Effector memory CD8-positive, alpha-beta T cell (primary cell): ENCODE measurements at regions not wholly inside any gene's neighbourhood (a gene's known extent, or its start where the extent isn't known, plus 50 kb on each side); places are given as distances from the start of the nearest gene placed in this dataset.

Experiments
- ATAC-seq: fragments of 150-1000 bp; cut with Tn5 transposase; replicated peaks from 2 replicates; pipeline ENCODE4 v1.10.0; 2021; ENCODE audit warnings: mild to moderate bottlenecking, moderate library complexity
- DNase-seq, 3 experiments: peaks; one replicate each; pipeline ENCODE4 v3.0.0; 2021
- H3K27ac Mint-ChIP-seq, 2 donors: one replicate each; pipeline ENCODE4 v1.8.0; 2022; ENCODE audit warnings: mild to moderate bottlenecking in 2 of 2, mixed read lengths in 2 of 2, moderate library complexity in 2 of 2
- H3K27me3 Mint-ChIP-seq, 2 donors: one replicate each; pipeline ENCODE4 v1.8.0; 2022; ENCODE audit warnings: mixed read lengths in 2 of 2
- H3K36me3 Mint-ChIP-seq: one replicate; pipeline ENCODE4 v1.8.0; 2022; ENCODE audit warnings: mild to moderate bottlenecking, moderate library complexity, mixed read lengths; ENCODE audit not compliant: insufficient read depth
- H3K4me1 Mint-ChIP-seq, 2 donors: one replicate each; pipeline ENCODE4 v1.8.0; 2022; ENCODE audit warnings: low read depth in 2 of 2, mixed read lengths in 2 of 2
- H3K4me3 Mint-ChIP-seq, 2 donors: one replicate each; pipeline ENCODE4 v1.8.0; 2022; ENCODE audit warnings: mild to moderate bottlenecking in 2 of 2, mixed read lengths in 2 of 2, moderate library complexity in 2 of 2
- H3K9me3 Mint-ChIP-seq, 2 donors: one replicate each; pipeline ENCODE4 v1.8.0; 2022; ENCODE audit warnings: mixed read lengths in 2 of 2

DNA sequence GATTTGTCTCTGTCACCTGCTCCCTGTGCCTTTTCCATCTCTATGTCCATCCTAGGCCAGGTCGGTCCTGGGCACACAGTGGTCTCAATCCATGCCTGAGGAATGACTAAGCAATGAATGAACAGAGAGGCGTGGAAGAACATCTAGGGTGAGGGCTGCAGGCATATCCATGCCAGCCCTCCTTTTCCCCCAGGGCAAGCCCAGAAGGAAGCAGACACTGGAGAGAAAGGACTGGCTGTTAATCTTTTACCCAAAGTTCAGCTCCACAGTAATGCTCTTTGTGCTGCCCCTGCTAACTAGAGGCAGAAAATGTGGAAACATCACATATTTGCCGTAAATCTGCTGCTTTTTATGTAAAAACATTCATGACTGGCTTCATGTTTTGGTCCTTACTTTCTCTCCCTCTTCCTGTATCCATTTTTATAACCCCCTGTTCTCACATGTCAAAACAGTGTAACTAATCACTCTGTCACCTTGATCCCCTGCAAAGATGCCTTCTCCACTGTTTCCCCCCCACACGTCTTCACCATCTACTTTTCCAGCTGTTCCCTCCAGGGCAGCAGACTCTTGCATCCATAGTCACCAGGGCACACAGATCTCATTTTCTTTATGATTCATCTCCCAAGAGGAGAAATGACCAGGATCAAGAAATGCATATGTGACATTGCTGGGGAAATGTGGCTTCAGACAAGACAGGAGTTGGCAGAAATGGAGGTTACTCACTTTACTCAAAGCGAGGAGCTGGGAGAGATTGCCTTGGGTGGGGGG lies 166.4 kb upstream of the PROX1 start:
- no peak for ATAC-seq
- no peaks in the 10 kb centered on the region for H3K36me3 Mint-ChIP-seq
- H3K9me3 Mint-ChIP-seq = no peaks in the 10 kb centered on the region
- no peak overlapping the region for H3K27ac Mint-ChIP-seq
- no peak overlapping the region for H3K4me3 Mint-ChIP-seq
- H3K4me1 Mint-ChIP-seq = no peaks in the 10 kb centered on the region
- no peak for DNase-seq
- no peaks in the 10 kb centered on the region for H3K27me3 Mint-ChIP-seq

DNA sequence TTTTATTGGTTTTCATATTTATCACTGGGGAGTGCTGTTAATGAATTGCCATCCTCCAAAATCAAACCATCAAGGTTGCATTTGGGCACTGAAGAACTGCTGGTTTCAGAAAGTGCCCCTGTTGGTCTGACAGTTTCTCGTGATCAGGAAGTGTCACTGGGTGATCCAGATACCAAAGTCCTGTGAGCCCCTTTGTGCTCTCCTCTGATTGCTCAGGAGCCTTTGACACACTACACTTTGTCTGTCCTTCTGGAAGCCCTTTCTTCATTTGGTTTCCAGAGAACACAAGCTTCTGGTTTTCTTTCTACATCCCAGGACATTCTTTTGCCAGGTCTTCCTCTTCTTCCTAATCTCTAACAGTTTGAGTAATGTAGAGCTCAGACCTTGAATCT lies 165.8 kb upstream of the PROX1 start:
- Mint-ChIP-seq H3K4me3 (no peak overlapping the region), H3K9me3 (no peaks in the 10 kb centered on the region), H3K4me1 (no peaks in the 10 kb centered on the region), H3K27me3 (no peaks in the 10 kb centered on the region), H3K27ac (no peak overlapping the region), H3K36me3 (no peaks in the 10 kb centered on the region)
- DNase-seq = no peak
- ATAC-seq = no peak

DNA sequence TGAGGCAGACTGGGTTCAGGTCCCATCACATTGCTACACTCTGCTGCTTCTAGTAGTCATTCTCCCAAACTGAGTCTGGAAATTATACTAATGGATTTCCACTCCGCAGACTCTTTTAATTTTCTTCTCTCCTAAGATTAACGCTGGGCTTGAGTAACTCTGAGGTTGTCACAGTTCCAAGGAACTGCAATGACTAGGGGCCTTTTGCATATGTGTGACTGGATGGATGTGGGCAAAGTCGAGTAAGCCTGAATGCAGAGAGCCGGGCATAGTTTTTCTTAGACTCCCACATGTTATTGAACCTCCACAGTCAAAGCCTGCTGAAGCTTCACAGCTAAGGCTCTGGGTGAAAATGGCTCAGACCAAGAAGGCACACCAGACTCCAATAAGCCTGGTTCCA lies 160.9 kb upstream of the PROX1 start:
- H3K36me3 Mint-ChIP-seq = no peaks in the 10 kb centered on the region
- ATAC-seq (no peak), DNase-seq (no peak)
- no peak overlapping the region for H3K4me3 Mint-ChIP-seq
- H3K4me1 Mint-ChIP-seq = no peaks in the 10 kb centered on the region
- H3K9me3 Mint-ChIP-seq = peaks cover 3 to 7% of the 10 kb centered on the region in 2 donors
- no peaks in the 10 kb centered on the region for H3K27me3 Mint-ChIP-seq
- H3K27ac Mint-ChIP-seq = no peak overlapping the region

DNA sequence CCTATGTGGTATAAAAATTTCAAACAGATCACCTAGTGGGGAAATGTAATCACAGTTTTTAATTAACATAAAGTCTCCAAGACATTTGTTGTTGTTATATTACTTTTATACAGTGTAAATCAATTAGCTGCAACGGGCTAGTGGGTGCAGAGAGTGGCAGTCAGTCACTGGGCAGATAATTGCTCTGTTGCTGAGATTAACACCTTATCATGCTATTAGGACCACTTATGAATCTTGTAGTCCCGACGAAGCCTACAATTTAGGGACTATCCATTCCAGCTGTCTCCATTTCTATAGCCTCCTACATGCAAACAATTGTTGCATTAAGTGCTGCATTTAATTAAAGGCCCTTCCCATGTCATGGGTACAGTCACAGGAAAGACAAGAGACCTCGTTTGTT lies 158.9 kb upstream of the PROX1 start:
- ATAC-seq = no peak
- Mint-ChIP-seq H3K27ac (no peak overlapping the region), H3K36me3 (no peaks in the 10 kb centered on the region), H3K4me3 (no peak overlapping the region), H3K4me1 (no peaks in the 10 kb centered on the region), H3K27me3 (no peaks in the 10 kb centered on the region), H3K9me3 (peaks cover 5 to 7% of the 10 kb centered on the region in 2 donors)
- DNase-seq = no peak

DNA sequence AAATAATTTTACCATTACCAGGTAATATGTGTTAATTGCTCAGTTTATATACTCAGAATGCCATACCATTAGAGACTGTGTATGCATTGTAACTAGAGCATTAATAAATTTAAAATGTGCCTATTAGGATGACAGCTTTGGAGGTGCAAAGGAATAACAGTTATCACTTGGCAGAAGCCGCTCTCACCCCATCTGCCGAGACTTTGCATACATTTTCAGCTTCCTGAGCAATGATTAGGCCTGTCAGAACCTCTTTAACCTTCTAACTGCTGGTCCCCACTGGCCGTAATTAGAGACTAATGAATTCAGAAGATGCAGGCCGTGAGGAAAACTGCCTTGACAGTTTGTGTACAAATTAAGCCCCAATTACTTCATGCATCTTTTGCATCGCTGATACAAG lies 158.0 kb upstream of the PROX1 start:
- DNase-seq (no peak), ATAC-seq (no peak)
- H3K27ac Mint-ChIP-seq = no peak overlapping the region
- H3K9me3 Mint-ChIP-seq = peaks cover 5 to 7% of the 10 kb centered on the region in 2 donors
- no peaks in the 10 kb centered on the region for H3K27me3 Mint-ChIP-seq
- H3K4me3 Mint-ChIP-seq = no peak overlapping the region
- H3K4me1 Mint-ChIP-seq = no peaks in the 10 kb centered on the region
- H3K36me3 Mint-ChIP-seq = no peaks in the 10 kb centered on the region

DNA sequence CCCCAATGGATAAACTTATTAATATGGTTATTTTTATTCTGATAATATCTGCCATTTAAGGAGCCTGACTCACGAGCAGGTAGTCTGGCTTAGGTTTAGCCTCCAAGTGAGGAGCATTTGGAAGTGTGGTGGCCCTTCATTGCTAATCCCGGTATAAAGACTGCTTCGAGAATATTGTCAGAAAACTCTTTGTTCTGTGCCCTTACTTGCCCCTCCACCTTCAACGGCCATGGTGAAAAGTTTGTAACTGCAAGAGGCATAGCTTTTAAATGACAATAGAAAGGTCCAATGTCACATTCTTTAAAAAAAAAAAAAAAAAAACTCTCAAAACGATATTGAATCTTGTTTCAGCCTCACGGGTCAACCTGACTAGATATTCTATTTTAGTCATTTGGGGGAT lies 157.4 kb upstream of the PROX1 start:
- Mint-ChIP-seq H3K4me1 (no peaks in the 10 kb centered on the region), H3K9me3 (peaks cover 5 to 7% of the 10 kb centered on the region in 2 donors), H3K27ac (no peak overlapping the region), H3K27me3 (no peaks in the 10 kb centered on the region), H3K4me3 (no peak overlapping the region), H3K36me3 (no peaks in the 10 kb centered on the region)
- DNase-seq (no peak), ATAC-seq (no peak)

DNA sequence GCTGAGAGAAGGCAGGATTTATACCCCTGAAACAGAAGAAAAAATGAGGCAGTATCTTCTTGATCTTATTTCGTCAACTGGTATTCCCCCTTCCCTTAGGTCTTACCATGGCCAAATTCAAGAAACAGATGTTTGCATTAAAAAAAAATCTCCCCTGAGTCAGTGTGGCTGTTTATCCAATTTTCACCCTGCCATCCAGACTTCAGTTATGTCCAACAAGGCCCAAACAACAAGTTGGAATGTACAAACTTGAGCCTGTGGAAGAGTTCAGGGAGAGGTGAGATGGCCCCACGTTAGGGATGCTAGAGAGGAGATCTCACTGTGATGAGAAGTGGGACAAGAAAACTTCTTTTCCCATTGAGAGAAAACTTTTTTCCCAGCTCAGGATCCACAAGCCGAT lies 147.2 kb upstream of the PROX1 start:
- ATAC-seq (no peak), DNase-seq (no peak)
- Mint-ChIP-seq H3K9me3 (peaks cover 0 to 13% of the 10 kb centered on the region in 2 donors), H3K36me3 (no peaks in the 10 kb centered on the region), H3K27me3 (no peaks in the 10 kb centered on the region), H3K4me1 (no peaks in the 10 kb centered on the region), H3K4me3 (no peak overlapping the region), H3K27ac (no peak overlapping the region)

DNA sequence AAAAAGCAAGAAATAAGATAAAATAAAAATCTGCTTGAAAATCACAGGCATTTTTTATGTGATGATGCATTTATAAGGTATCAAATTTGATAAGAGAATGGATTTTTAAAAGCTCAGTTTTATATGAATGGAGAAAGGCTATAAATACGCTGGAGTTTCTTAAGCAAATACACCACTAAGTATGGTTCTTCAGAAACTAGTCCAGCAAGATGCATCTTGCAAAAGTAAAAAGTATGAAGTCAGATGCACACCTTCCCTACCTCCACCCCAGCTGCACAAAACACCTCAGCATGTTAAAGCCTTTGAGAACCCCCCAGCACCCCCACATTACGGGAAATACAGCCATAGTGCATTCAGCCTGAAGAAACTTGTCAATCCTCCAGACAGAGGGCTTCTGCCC lies 143.1 kb upstream of the PROX1 start:
- Mint-ChIP-seq H3K27ac (no peak overlapping the region), H3K9me3 (peaks cover 2 to 13% of the 10 kb centered on the region in 2 donors)

DNA sequence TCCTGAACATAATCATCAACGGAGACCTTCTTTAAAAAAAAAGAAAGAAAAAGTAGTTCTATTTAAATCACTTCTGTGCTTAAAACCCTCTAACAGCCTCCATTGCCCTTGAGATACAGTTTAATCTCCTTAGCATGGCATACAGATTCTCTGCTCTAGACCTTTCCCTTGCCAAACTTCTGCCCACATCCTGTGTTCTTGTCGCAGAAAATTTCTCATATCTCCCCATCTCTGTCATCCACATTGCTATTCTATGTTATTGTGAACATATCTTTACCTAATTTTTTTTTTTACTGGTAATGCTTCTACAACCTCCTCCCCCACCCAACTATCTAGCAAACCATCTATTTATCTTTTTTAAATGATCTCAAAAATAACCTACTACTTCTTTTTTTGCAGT lies 135.7 kb upstream of the PROX1 start:
- Mint-ChIP-seq H3K9me3 (no peaks in the 10 kb centered on the region), H3K4me1 (no peaks in the 10 kb centered on the region), H3K36me3 (no peaks in the 10 kb centered on the region), H3K27ac (no peak overlapping the region), H3K27me3 (no peaks in the 10 kb centered on the region), H3K4me3 (no peak overlapping the region)
- ATAC-seq (peak; percentile 33), DNase-seq (no peak)

More for the DNA sequence above, 143.1 kb upstream of the PROX1 start:
- ATAC-seq = no peak
- H3K36me3 Mint-ChIP-seq = no peaks in the 10 kb centered on the region
- H3K4me1 Mint-ChIP-seq = no peaks in the 10 kb centered on the region
- H3K4me3 Mint-ChIP-seq = no peak overlapping the region
- DNase-seq = no peak
- H3K27me3 Mint-ChIP-seq = no peaks in the 10 kb centered on the region

DNA sequence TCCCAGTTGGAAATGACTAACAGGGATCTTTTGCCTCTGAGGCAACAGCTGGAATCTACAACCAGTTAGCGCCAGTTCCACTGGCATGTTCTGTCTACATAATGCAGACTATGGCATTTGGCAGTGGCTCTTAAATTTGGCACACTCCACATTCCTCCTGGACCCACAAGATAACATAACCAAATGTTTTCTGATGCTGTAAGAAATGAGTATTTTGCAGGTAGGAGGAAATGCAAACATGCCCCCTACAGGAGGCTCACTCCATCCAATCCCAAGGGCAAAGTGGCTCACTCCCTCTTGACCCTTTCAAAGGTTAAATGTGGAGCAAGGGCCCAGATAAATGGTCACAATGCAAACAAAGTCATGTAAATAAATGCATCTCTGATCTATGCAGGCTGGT lies 129.2 kb upstream of the PROX1 start:
- H3K9me3 Mint-ChIP-seq = no peaks in the 10 kb centered on the region
- DNase-seq (no peak), ATAC-seq (no peak)
- no peaks in the 10 kb centered on the region for H3K36me3 Mint-ChIP-seq
- no peaks in the 10 kb centered on the region for H3K4me1 Mint-ChIP-seq
- no peaks in the 10 kb centered on the region for H3K27me3 Mint-ChIP-seq
- H3K4me3 Mint-ChIP-seq = no peak overlapping the region
- H3K27ac Mint-ChIP-seq = no peak overlapping the region

DNA sequence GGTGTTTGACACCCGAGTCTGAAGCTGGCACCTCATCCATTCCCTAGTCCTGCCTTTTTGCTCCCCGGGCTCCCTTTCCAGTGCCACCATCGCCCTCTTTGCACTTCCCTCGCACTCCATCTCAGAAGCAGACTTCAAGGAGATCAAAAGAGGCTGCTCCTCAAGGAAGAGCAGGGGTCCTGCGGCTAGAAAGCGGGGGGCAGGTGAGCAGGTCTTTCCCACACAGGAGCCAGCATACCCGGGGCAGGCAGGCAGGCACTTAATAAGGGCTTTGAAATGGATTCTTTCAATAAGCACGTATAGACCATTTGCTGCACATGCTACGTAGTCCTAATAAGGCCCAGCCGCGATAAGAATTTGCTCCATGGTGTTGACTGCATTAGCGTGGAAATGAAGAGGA lies 125.9 kb upstream of the PROX1 start:
- no peak overlapping the region for H3K4me3 Mint-ChIP-seq
- no peaks in the 10 kb centered on the region for H3K9me3 Mint-ChIP-seq
- H3K36me3 Mint-ChIP-seq = no peaks in the 10 kb centered on the region
- no peak for ATAC-seq
- DNase-seq = no peak
- no peak overlapping the region for H3K27ac Mint-ChIP-seq
- no peaks in the 10 kb centered on the region for H3K4me1 Mint-ChIP-seq
- H3K27me3 Mint-ChIP-seq = no peaks in the 10 kb centered on the region

DNA sequence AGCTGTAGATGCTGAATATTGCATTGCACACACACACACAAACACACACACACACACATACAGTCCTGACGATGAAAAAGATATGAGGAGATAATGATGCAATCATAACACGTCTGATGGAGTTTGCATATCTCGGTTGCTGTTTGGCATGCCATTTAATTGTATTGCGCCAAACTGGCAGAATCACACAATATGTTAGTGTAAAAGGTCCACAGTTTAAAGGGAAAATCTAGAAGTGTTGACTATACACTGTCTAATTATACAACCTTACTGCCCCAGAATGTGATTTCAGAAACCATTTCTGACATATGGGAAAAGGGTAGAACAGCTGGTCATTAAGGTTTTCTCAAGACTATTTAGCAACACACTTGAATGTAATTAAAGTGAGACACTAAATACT lies 123.7 kb upstream of the PROX1 start:
- H3K4me1 Mint-ChIP-seq = no peaks in the 10 kb centered on the region
- H3K4me3 Mint-ChIP-seq = no peak overlapping the region
- H3K9me3 Mint-ChIP-seq = no peaks in the 10 kb centered on the region
- H3K36me3 Mint-ChIP-seq = no peaks in the 10 kb centered on the region
- no peak for ATAC-seq
- no peak overlapping the region for H3K27ac Mint-ChIP-seq
- no peaks in the 10 kb centered on the region for H3K27me3 Mint-ChIP-seq
- no peak for DNase-seq

DNA sequence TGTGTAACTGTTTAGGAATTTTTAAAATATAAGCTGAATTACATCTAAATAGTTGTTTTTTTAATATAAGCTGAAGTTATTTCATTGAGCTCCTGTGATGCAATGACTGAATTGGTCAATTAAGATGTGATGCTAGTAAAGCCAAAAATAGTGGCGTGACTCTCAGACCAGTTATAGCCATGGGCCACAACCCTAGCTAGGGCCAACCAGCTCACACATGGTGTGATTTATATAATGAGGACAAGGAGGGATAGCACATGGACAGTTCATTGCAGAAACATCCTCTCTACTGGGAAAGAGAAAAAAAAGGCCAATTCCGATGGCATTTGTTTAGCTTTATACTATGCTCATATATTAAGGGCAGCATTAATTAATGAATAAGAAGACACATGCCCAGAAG lies 119.3 kb upstream of the PROX1 start:
- Mint-ChIP-seq H3K9me3 (peaks cover 2 to 7% of the 10 kb centered on the region in 2 donors), H3K27me3 (no peaks in the 10 kb centered on the region), H3K36me3 (no peaks in the 10 kb centered on the region), H3K27ac (no peak overlapping the region), H3K4me1 (no peaks in the 10 kb centered on the region), H3K4me3 (no peak overlapping the region)
- no peak for ATAC-seq
- no peak for DNase-seq

DNA sequence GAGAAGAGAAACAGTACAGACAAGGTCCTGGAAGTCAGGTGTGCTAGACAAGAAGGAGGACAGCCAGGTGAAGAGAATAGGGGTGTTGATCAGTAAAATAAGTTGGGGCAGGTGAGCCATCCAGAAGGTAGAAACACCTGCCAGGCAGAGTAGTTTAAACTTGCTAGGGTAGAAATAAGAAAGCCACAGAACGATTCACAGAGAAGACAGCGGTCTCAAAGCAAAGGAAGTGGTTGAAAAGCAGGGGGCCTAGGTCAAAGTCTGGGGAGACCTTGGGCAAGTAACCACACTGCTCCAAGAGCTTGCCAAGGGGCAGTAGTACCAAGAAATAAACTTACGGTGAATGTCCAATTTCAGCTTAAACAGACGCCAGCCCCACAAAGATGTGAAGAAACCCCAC lies 116.6 kb upstream of the PROX1 start:
- ATAC-seq = no peak
- no peak overlapping the region for H3K4me3 Mint-ChIP-seq
- H3K27me3 Mint-ChIP-seq = no peaks in the 10 kb centered on the region
- peaks cover 2 to 7% of the 10 kb centered on the region in 2 donors for H3K9me3 Mint-ChIP-seq
- DNase-seq = no peak
- no peaks in the 10 kb centered on the region for H3K36me3 Mint-ChIP-seq
- no peak overlapping the region for H3K27ac Mint-ChIP-seq
- H3K4me1 Mint-ChIP-seq = no peaks in the 10 kb centered on the region

DNA sequence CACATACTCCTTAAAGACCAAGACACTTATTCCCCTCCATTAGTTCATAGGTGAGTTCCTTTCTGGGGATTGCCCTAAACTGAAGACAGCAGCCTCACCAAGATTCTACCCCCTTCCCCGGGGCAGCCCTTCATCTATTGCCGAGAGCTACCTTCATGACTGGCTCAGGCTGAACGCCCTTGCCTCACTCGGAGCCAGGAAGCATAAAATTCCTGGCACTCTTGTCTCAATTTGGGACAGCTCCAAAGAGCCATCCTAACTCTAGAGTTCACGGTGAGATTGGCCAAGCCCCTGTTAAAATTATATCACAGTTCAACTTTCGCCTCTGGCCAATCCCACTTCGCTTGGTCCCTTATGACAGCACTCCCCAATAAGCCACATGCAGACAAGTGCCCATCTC lies 113.0 kb upstream of the PROX1 start:
- H3K4me1 Mint-ChIP-seq = no peaks in the 10 kb centered on the region

More for the DNA sequence above, 113.0 kb upstream of the PROX1 start:
- no peak overlapping the region for H3K4me3 Mint-ChIP-seq
- DNase-seq = no peak
- no peak for ATAC-seq
- H3K27me3 Mint-ChIP-seq = no peaks in the 10 kb centered on the region
- H3K36me3 Mint-ChIP-seq = no peaks in the 10 kb centered on the region
- no peak overlapping the region for H3K27ac Mint-ChIP-seq
- H3K9me3 Mint-ChIP-seq = peaks cover 4 to 6% of the 10 kb centered on the region in 2 donors
